ENCODE measurements at regions not wholly inside any gene's neighbourhood (a gene's known extent, or its start where the extent isn't known, plus 50 kb on each side); places are given as distances from the start of the nearest gene placed in this dataset.
"Not testable (repeated sequence)": the region's sequence is repeated elsewhere in the genome, so short reads cannot be mapped to it uniquely, and the experiment has no call there.

- DNase-seq (ENCODE audit: low spot score in 2 of 2); H3K27me3 ChIP-seq; H3K36me3 ChIP-seq; H3K4me1 ChIP-seq; H3K4me3 ChIP-seq; H3K27ac ChIP-seq: not testable (repeated sequence)
- 85% methylated on average over 4 of the region's 4 CpGs for WGBS
- peaks cover 26% of the 10 kb centered on the region for H3K9me3 ChIP-seq
Measured at GRCh38 chr17:26936645-26937044, 357.3 kb upstream of the WSB1 start.

GRCh38 chr17:26937750-26938322 lies 356.1 kb upstream of the WSB1 start:
- not testable (repeated sequence) for DNase-seq (ENCODE audit: low spot score in 2 of 2); H3K4me3 ChIP-seq; H3K27ac ChIP-seq; H3K4me1 ChIP-seq; H3K36me3 ChIP-seq; H3K27me3 ChIP-seq
- WGBS: 17% methylated on average over 1 of the region's 1 CpG
- H3K9me3 ChIP-seq: peaks cover 26% of the 10 kb centered on the region

- H3K4me3 ChIP-seq; H3K27ac ChIP-seq; DNase-seq (ENCODE audit: low spot score in 2 of 2); H3K36me3 ChIP-seq; H3K4me1 ChIP-seq; H3K27me3 ChIP-seq: not testable (repeated sequence)
- WGBS: 81% methylated on average over 8 of the region's 8 CpGs
- H3K9me3 ChIP-seq: peaks cover 26% of the 10 kb centered on the region
Measured at GRCh38 chr17:26939755-26940154, 354.2 kb upstream of the WSB1 start.

GRCh38 chr17:26940587-26940986 lies 353.3 kb upstream of the WSB1 start:
- H3K27ac ChIP-seq; H3K4me1 ChIP-seq; H3K27me3 ChIP-seq; H3K4me3 ChIP-seq; DNase-seq (ENCODE audit: low spot score in 2 of 2); H3K36me3 ChIP-seq: not testable (repeated sequence)
- peaks cover 26% of the 10 kb centered on the region for H3K9me3 ChIP-seq
- 48% methylated on average over 2 of the region's 2 CpGs for WGBS

GRCh38 chr17:26962255-26963162 lies 331.4 kb upstream of the WSB1 start:
- Histone ChIP-seq H3K4me1 (no peaks in the 10 kb centered on the region), H3K36me3 (no peaks in the 10 kb centered on the region), H3K4me3 (no peak overlapping the region), H3K27me3 (peaks cover 17% of the 10 kb centered on the region), H3K27ac (no peak overlapping the region), H3K9me3 (no peaks in the 10 kb centered on the region)
- TF ChIP-seq POLR2AphosphoS5 (IDR thresholded peaks at IDR 0.05): no peak
- DNase-seq (ENCODE audit: low spot score in 2 of 2): peak in 1 of 2 donors; percentile 77
- 37% methylated on average over 90 of the region's 91 CpGs for WGBS

GRCh38 chr17:26963163-26963503 lies 330.8 kb upstream of the WSB1 start:
- Histone ChIP-seq H3K27me3 (peaks cover 17% of the 10 kb centered on the region), H3K27ac (no peak overlapping the region), H3K4me1 (no peaks in the 10 kb centered on the region), H3K4me3 (no peak overlapping the region), H3K9me3 (no peaks in the 10 kb centered on the region), H3K36me3 (no peaks in the 10 kb centered on the region)
- peak in 1 of 2 donors; percentile 84 for DNase-seq (ENCODE audit: low spot score in 2 of 2)
- TF ChIP-seq EP300 (IDR thresholded peaks at IDR 0.05) (no peak), POLR2A (IDR thresholded peaks at IDR 0.05) (no peak), CTCF (IDR thresholded peaks at IDR 0.05) (no peak), POLR2AphosphoS5 (IDR thresholded peaks at IDR 0.05) (no peak)
- WGBS: 44% methylated on average over 26 of the region's 26 CpGs

- H3K9me3 ChIP-seq; H3K27ac ChIP-seq; H3K4me3 ChIP-seq; H3K36me3 ChIP-seq; H3K4me1 ChIP-seq; DNase-seq (ENCODE audit: low spot score in 2 of 2): not testable (repeated sequence)
- WGBS: 75% methylated on average over 1 of the region's 1 CpG
- H3K27me3 ChIP-seq: peaks cover 17% of the 10 kb centered on the region
Measured at GRCh38 chr17:26965898-26966624, 327.9 kb upstream of the WSB1 start.

- DNase-seq (ENCODE audit: low spot score in 2 of 2); H3K9me3 ChIP-seq; H3K4me3 ChIP-seq; H3K4me1 ChIP-seq; H3K27ac ChIP-seq; H3K36me3 ChIP-seq: not testable (repeated sequence)
- WGBS: 60% methylated on average over 2 of the region's 2 CpGs
- H3K27me3 ChIP-seq: peaks cover 17% of the 10 kb centered on the region
Measured at GRCh38 chr17:26966625-26967179, 327.2 kb upstream of the WSB1 start.

- H3K4me3 ChIP-seq, H3K4me1 ChIP-seq, H3K27ac ChIP-seq, H3K27me3 ChIP-seq, H3K9me3 ChIP-seq, H3K36me3 ChIP-seq: not testable (repeated sequence)
- peak in 1 of 2 donors; percentile 73 for DNase-seq (ENCODE audit: low spot score in 2 of 2)
- WGBS: 97% methylated on average over 12 of the region's 30 CpGs
Measured at GRCh38 chr17:26981845-26982425, 312.0 kb upstream of the WSB1 start.

- not testable (repeated sequence) for H3K27ac ChIP-seq, H3K27me3 ChIP-seq, H3K4me3 ChIP-seq, H3K9me3 ChIP-seq, H3K4me1 ChIP-seq, H3K36me3 ChIP-seq
- 77% methylated on average over 3 of the region's 3 CpGs for WGBS
- DNase-seq (ENCODE audit: low spot score in 2 of 2): peak in 1 of 2 donors; percentile 76
Measured at GRCh38 chr17:26982563-26982962, 311.4 kb upstream of the WSB1 start.

- H3K27me3 ChIP-seq; H3K9me3 ChIP-seq; DNase-seq (ENCODE audit: low spot score in 2 of 2); H3K27ac ChIP-seq; H3K36me3 ChIP-seq; H3K4me3 ChIP-seq; H3K4me1 ChIP-seq: not testable (repeated sequence)
- 66% methylated on average over 3 of the region's 3 CpGs for WGBS
Measured at GRCh38 chr17:26987851-26988250, 306.1 kb upstream of the WSB1 start.

GRCh38 chr17:26994648-26995047 lies 299.3 kb upstream of the WSB1 start:
- peak in 1 of 2 donors; percentile 71 for DNase-seq (ENCODE audit: low spot score in 2 of 2)
- not testable (repeated sequence) for H3K9me3 ChIP-seq, H3K27me3 ChIP-seq, H3K4me3 ChIP-seq, H3K4me1 ChIP-seq, H3K36me3 ChIP-seq, H3K27ac ChIP-seq
- 83% methylated on average over 6 of the region's 6 CpGs for WGBS
